Central memory CD8-positive, alpha-beta T cell (primary cell): ENCODE measurements at regions not wholly inside any gene's neighbourhood (a gene's known extent, or its start where the extent isn't known, plus 50 kb on each side); places are given as distances from the start of the nearest gene placed in this dataset.
"Not testable (repeated sequence)": the region's sequence is repeated elsewhere in the genome, so short reads cannot be mapped to it uniquely, and the experiment has no call there.

ENCODE experiments used
- ATAC-seq: fragments of 150-1000 bp; cut with Tn5 transposase; replicated peaks from 2 replicates; pipeline ENCODE4 v1.10.0; 2022; ENCODE audit warnings: mild to moderate bottlenecking, moderate FRiP score, moderate number of reproducible peaks; ENCODE audit not compliant: poor library complexity, severe bottlenecking; ENCODE audit errors: extremely low read depth
- DNase-seq, 2 donors: peaks; one replicate each; pipeline ENCODE4 v3.0.0; 2021; ENCODE audit warnings: low spot score in 2 of 2
- H3K27ac Mint-ChIP-seq: one replicate; pipeline ENCODE4 v1.8.0; 2022; ENCODE audit warnings: low read depth, mild to moderate bottlenecking, moderate library complexity, mixed read lengths
- H3K27me3 Mint-ChIP-seq: one replicate; pipeline ENCODE4 v1.8.0; 2022; ENCODE audit warnings: mixed read lengths
- H3K36me3 Mint-ChIP-seq: one replicate; pipeline ENCODE4 v1.8.0; 2022; ENCODE audit warnings: mild to moderate bottlenecking, moderate library complexity, mixed read lengths; ENCODE audit not compliant: insufficient read depth
- H3K4me1 Mint-ChIP-seq: one replicate; pipeline ENCODE4 v1.8.0; 2022; ENCODE audit warnings: mixed read lengths
- H3K4me3 Mint-ChIP-seq: one replicate; pipeline ENCODE4 v1.8.0; 2022; ENCODE audit warnings: mild to moderate bottlenecking, moderate library complexity, mixed read lengths
- H3K9me3 Mint-ChIP-seq: one replicate; pipeline ENCODE4 v1.8.0; 2022; ENCODE audit warnings: mixed read lengths

DNA sequence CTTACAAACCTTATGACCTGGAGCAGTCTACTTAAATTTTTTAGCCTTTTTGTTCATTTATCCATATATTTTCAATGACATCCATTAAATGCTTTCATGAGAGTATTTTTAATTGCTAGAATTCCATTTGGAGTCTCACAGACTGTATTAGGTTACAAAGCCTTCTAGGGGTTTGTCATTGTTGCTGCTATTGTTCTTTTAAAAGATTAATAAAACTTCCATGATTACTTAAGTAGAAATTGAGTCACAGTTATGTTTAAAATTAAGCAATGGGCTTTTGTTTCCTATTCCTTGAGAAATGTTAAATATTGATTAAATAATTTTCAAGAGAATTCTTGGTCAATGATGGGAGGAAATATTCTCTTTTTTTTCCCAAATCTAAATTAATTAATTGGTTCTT lies 1408.4 kb upstream of the RAG2 start:
- Mint-ChIP-seq H3K4me1 (no peaks in the 10 kb centered on the region), H3K4me3 (no peak overlapping the region), H3K27me3 (no peaks in the 10 kb centered on the region), H3K27ac (no peak overlapping the region), H3K36me3 (no peaks in the 10 kb centered on the region), H3K9me3 (peaks cover 24% of the 10 kb centered on the region)
- ATAC-seq (no peak), DNase-seq (no peak)

DNA sequence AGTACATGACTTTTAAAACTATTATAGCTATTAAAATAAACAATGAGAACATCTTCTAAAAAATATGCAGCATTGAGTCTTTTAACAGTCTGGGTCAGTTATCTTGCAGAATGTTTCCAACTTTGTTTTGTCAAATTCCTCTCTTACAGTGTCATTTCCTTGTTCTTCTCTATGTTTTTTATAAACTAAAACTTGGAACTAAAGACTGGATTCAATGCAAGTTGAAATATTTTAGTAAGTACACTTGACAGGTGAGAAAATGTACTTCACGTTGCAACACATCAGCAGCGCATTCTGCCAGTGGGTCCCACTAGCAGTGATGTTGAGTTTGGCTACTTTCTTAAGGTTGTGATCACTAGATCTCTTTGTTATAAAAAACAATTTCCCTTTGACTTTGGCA lies 1407.6 kb upstream of the RAG2 start:
- ATAC-seq (no peak), DNase-seq (no peak)
- H3K36me3 Mint-ChIP-seq = no peaks in the 10 kb centered on the region
- no peaks in the 10 kb centered on the region for H3K4me1 Mint-ChIP-seq
- no peak overlapping the region for H3K27ac Mint-ChIP-seq
- peaks cover 24% of the 10 kb centered on the region for H3K9me3 Mint-ChIP-seq
- no peak overlapping the region for H3K4me3 Mint-ChIP-seq
- no peaks in the 10 kb centered on the region for H3K27me3 Mint-ChIP-seq

DNA sequence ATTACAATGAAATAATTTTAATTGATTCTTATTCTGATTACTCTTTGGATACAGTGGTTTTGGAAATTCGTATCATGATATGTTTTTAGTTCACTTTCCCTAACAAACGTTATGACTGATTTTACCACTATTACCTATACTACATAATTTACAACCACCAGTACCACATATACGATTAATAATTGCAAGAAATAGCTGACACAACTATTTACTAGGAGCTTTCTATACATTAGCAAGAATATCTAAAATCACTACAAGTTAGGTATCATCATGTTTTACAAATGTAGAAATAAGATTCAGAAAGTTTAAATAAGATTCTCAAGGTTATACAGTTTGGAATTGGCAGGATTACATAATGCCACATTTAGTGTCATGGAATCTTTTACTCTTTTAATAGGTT lies 1401.1 kb upstream of the RAG2 start:
- no peaks in the 10 kb centered on the region for H3K27me3 Mint-ChIP-seq
- DNase-seq (no peak), ATAC-seq (no peak)
- no peak overlapping the region for H3K27ac Mint-ChIP-seq
- H3K4me3 Mint-ChIP-seq = no peak overlapping the region
- H3K36me3 Mint-ChIP-seq = peaks cover 2% of the 10 kb centered on the region
- peaks cover 25% of the 10 kb centered on the region for H3K9me3 Mint-ChIP-seq
- H3K4me1 Mint-ChIP-seq = no peaks in the 10 kb centered on the region

DNA sequence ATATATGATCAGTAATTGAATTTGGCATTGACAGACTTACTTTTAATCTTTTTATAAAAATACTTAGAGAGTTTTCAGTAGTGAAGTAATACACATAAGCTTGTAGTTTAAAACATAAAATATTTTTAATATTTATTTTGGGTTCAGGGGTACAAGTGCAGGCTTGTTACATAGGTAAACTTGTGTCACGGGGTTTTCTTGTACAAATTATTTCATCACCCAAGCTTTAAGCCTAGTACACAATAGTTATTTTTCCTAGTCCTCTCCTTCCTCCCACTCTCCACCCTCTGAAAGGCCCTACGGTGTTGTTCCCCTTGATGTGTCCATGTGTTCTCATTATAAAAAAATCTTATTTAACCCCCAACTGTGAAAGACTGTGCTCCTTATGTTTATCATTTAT lies 1397.8 kb upstream of the RAG2 start:
- ATAC-seq (no peak), DNase-seq (no peak)
- Mint-ChIP-seq H3K4me3 (no peak overlapping the region), H3K36me3 (peaks cover 2% of the 10 kb centered on the region), H3K9me3 (peaks cover 28% of the 10 kb centered on the region), H3K27ac (no peak overlapping the region), H3K4me1 (no peaks in the 10 kb centered on the region), H3K27me3 (no peaks in the 10 kb centered on the region)

DNA sequence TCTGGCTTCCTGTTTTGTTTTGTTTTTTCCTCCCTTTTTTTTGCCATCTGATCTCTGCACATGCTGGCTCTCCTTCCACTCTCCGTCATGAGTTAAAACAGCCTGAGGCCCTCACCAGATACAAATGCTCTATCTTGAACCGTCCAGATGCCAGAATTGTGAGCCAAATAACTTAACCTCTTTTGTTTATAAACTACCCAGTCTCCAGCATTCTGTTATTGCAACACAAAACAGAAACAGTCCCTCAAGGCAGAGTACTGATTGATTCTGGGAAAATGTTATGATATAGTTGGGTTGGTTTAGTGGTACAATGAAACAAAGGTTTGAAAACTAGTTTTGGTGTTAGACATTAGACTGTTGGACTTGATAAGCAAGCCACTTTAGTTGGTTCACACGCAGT lies 1390.0 kb upstream of the RAG2 start:
- no peak overlapping the region for H3K27ac Mint-ChIP-seq
- H3K4me1 Mint-ChIP-seq = no peaks in the 10 kb centered on the region
- no peaks in the 10 kb centered on the region for H3K27me3 Mint-ChIP-seq
- ATAC-seq (no peak), DNase-seq (no peak)
- no peaks in the 10 kb centered on the region for H3K36me3 Mint-ChIP-seq
- peaks cover 25% of the 10 kb centered on the region for H3K9me3 Mint-ChIP-seq
- no peak overlapping the region for H3K4me3 Mint-ChIP-seq

DNA sequence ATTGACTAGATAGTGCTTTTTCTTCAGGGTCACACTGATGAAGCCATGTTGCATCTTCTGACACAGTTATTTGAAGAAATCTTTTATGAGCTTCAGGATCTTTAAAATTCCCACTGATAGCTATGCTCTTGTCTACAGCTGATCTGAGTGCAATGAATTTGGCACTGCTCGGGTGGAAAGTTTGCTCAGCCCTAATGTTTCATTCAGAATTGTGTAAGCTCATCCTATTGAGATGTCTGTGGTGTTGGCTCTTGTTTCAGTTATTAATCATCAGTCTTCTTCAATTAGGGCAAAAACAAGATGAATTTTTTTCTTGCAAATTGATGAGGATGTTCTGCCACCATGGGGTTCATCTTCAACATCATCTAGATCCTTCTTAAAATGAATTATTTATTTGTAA lies 1387.0 kb upstream of the RAG2 start:
- ATAC-seq (no peak), DNase-seq (no peak)
- no peak overlapping the region for H3K27ac Mint-ChIP-seq
- no peaks in the 10 kb centered on the region for H3K36me3 Mint-ChIP-seq
- H3K27me3 Mint-ChIP-seq = no peaks in the 10 kb centered on the region
- no peak overlapping the region for H3K4me3 Mint-ChIP-seq
- H3K9me3 Mint-ChIP-seq = peaks cover 19% of the 10 kb centered on the region
- no peaks in the 10 kb centered on the region for H3K4me1 Mint-ChIP-seq

DNA sequence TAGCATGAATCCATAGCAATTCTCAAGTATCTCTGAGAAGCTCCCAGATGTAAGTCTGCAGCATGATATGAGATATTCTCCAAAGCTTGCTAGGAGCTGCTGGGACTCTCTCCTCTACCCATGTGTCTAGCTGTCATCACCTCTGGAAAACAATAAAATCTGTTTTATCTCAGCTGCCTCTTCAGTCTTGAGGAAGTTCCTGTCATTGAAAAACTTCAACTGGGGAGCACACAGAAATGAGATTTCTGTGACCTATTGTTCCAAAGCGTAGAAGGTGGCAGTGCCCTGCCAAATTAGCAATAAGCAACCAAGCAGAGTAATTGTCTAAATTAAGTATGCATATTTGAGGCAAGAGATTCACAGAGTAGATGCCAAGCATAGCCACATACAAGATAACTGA lies 1380.6 kb upstream of the RAG2 start:
- Mint-ChIP-seq H3K27me3 (no peaks in the 10 kb centered on the region), H3K4me1 (no peaks in the 10 kb centered on the region), H3K27ac (no peak overlapping the region), H3K36me3 (no peaks in the 10 kb centered on the region), H3K9me3 (peaks cover 6% of the 10 kb centered on the region), H3K4me3 (no peak overlapping the region)
- ATAC-seq (no peak), DNase-seq (no peak)

DNA sequence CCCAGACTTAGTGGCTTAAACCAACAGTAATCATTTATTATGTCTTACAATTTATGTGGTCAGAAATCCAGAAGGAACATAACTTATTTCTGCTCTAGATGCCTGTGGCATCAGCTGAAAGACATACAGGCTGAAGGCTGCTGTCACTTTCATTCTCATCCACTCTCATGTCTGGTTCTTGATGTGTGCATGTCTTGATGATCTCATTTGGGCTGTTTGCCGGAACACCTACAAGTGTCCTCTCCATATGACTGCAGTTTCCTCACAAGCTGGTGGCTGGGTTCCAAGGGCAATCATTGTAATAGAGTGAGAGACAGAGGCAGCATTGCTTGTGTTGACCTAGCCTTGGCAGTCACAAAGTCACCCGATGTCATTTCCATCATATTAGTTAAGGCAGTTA lies 1375.9 kb upstream of the RAG2 start:
- no peaks in the 10 kb centered on the region for H3K27me3 Mint-ChIP-seq
- DNase-seq (no peak), ATAC-seq (no peak)
- H3K9me3 Mint-ChIP-seq = peaks cover 16% of the 10 kb centered on the region
- H3K4me1 Mint-ChIP-seq = no peaks in the 10 kb centered on the region
- H3K4me3 Mint-ChIP-seq = no peak overlapping the region
- no peaks in the 10 kb centered on the region for H3K36me3 Mint-ChIP-seq
- H3K27ac Mint-ChIP-seq = no peak overlapping the region

DNA sequence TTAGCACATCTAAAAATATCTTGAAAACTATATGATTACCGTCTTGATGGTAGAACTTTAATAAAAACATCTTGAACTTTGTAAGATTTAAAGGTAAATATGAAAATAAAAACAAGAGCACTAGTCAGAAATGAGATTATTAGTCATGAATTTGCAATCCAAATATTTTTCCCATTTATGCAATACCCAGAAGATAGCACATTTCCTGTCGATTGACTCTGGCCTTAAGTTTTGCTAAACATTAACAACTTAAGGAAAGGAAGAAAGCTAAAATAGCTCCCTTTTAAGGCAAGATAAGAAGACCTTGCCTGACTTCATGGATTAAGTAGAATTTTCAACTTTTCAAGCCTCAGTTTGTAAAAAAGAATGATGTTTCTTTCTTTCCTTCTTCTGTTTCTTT lies 1374.7 kb upstream of the RAG2 start:
- Mint-ChIP-seq H3K9me3 (peaks cover 22% of the 10 kb centered on the region), H3K4me3 (no peak overlapping the region), H3K36me3 (no peaks in the 10 kb centered on the region), H3K27ac (no peak overlapping the region), H3K4me1 (no peaks in the 10 kb centered on the region), H3K27me3 (no peaks in the 10 kb centered on the region)
- ATAC-seq (no peak), DNase-seq (no peak)

- not testable (repeated sequence) for DNase-seq, ATAC-seq, H3K36me3 Mint-ChIP-seq
Measured at GRCh38 chr11:37969336-37969735, 1371.3 kb upstream of the RAG2 start.

GRCh38 chr11:37968148-37968547 lies 1370.1 kb upstream of the RAG2 start:
- H3K4me1 Mint-ChIP-seq = no peaks in the 10 kb centered on the region
- H3K9me3 Mint-ChIP-seq = peaks cover 29% of the 10 kb centered on the region
- ATAC-seq = no peak
- H3K36me3 Mint-ChIP-seq = no peaks in the 10 kb centered on the region
- H3K4me3 Mint-ChIP-seq = no peak overlapping the region
- H3K27me3 Mint-ChIP-seq = no peaks in the 10 kb centered on the region
- DNase-seq = no peak
- H3K27ac Mint-ChIP-seq = no peak overlapping the region

More at GRCh38 chr11:37969336-37969735, 1371.3 kb upstream of the RAG2 start:
- H3K27me3 Mint-ChIP-seq, H3K4me1 Mint-ChIP-seq, H3K4me3 Mint-ChIP-seq, H3K27ac Mint-ChIP-seq: not testable (repeated sequence)
- H3K9me3 Mint-ChIP-seq = peaks cover 34% of the 10 kb centered on the region

- Mint-ChIP-seq H3K36me3 (no peaks in the 10 kb centered on the region), H3K27me3 (no peaks in the 10 kb centered on the region), H3K4me3 (no peak overlapping the region), H3K27ac (no peak overlapping the region), H3K4me1 (no peaks in the 10 kb centered on the region), H3K9me3 (peaks cover 29% of the 10 kb centered on the region)
- DNase-seq = no peak
- no peak for ATAC-seq
Measured at GRCh38 chr11:37967635-37968034, 1369.6 kb upstream of the RAG2 start.

DNA sequence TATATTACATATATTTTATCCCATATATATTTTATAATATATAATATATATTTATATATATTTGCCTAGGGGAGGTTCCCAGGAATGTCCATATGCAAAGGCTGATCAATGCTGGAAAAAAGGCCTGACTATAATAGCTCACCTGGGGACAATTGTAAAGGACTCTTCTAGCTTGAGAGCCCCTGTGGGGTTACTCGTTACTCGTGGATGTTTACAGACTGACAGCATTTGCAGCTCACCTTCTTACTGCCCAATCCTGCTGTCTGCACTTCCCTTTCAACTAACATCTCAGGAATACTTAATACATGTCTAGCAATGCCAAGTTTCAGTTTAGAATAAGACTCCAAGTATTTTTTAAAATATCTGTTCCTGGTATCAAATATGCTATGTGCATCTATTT lies 1365.4 kb upstream of the RAG2 start:
- DNase-seq (no peak), ATAC-seq (no peak)
- Mint-ChIP-seq H3K36me3 (no peaks in the 10 kb centered on the region), H3K4me1 (no peaks in the 10 kb centered on the region), H3K4me3 (no peak overlapping the region), H3K9me3 (peaks cover 31% of the 10 kb centered on the region), H3K27ac (no peak overlapping the region), H3K27me3 (no peaks in the 10 kb centered on the region)

DNA sequence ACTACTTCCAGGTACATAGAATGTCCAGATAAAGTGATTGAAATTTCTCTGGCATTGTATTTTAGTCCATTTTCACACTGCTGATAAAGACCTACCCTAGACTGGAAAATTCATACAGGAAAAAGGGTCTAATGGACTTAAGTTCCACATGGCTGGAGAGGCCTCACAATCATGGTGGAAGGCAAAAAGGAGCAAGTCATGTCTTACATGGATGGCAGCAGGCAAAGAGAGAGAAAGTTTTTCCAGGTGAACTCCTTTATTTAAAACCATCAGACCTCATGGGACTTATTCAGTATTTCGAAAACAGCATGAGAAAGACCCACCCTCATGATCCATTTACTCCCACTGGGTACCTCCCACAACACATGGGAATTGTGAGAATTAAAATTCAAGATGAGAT lies 1359.7 kb upstream of the RAG2 start:
- no peak for DNase-seq
- no peaks in the 10 kb centered on the region for H3K27me3 Mint-ChIP-seq
- H3K4me1 Mint-ChIP-seq = no peaks in the 10 kb centered on the region
- no peak for ATAC-seq
- H3K27ac Mint-ChIP-seq = no peak overlapping the region
- no peaks in the 10 kb centered on the region for H3K36me3 Mint-ChIP-seq
- H3K9me3 Mint-ChIP-seq = peaks cover 35% of the 10 kb centered on the region
- no peak overlapping the region for H3K4me3 Mint-ChIP-seq
